H1 (cell line): ENCODE measurements at regions not wholly inside any gene's neighbourhood (a gene's known extent, or its start where the extent isn't known, plus 50 kb on each side); places are given as distances from the start of the nearest gene placed in this dataset.

Source experiments
- ASH2L ChIP-seq: fragments of 200-600, 300-600 bp; sonication (generic); IDR thresholded peaks from one replicate; pipeline ENCODE4 v1.7.1; 2017; ENCODE audit warnings: low read length
- CREB1 ChIP-seq: IDR thresholded peaks from 2 replicates; pipeline ENCODE4 v1.6.1; 2012; ENCODE audit warnings: inconsistent platforms
- CTCF ChIP-seq, 3 experiments: IDR thresholded peaks; 1 replicate in 2 of 3; 2 replicates in 1 of 3; pipeline versions ENCODE4 v1.5.1 to v1.6.1; 2011; ENCODE audit warnings: low read length in 3 of 3, mild to moderate bottlenecking in 3 of 3, inconsistent platforms in 2 of 3, low read depth in 1 of 3, moderate library complexity in 1 of 3; ENCODE audit not compliant: insufficient read depth in 1 of 3; ENCODE audit errors: control extremely low read depth in 1 of 3

- TF ChIP-seq CTCF (IDR thresholded peaks at IDR 0.05; ENCODE audit: control extremely low read depth in 1 of 3, insufficient read depth in 1 of 3, low read depth in 1 of 3, low read length in 3 of 3) (no peak), CREB1 (no peak), ASH2L (no peak)
Observed at GRCh38 chr9:73024601-73025034, 71.8 kb upstream of the ALDH1A1 start.
